BE2C (cell line): ENCODE measurements at regions not wholly inside any gene's neighbourhood (a gene's known extent, or its start where the extent isn't known, plus 50 kb on each side); places are given as distances from the start of the nearest gene placed in this dataset.

Source experiments
- DNase-seq: peaks from one replicate; pipeline ENCODE4 v3.0.0-alpha.2; 2020
- H3K27me3 ChIP-seq: fragments of 250-450 bp; sonication (Bioruptor Pico); 2 replicates; pipeline ENCODE4 v1.5.1; 2020; ENCODE audit warnings: mild to moderate bottlenecking
- H3K36me3 ChIP-seq: fragments of 250-450 bp; sonication (Bioruptor Pico); 2 replicates; pipeline ENCODE4 v1.5.1; 2020; ENCODE audit warnings: mild to moderate bottlenecking
- H3K4me1 ChIP-seq: fragments of 250-450 bp; sonication (Bioruptor Pico); 2 replicates; pipeline ENCODE4 v1.5.1; 2020
- H3K4me3 ChIP-seq: 2 replicates; pipeline ENCODE4 v1.5.1; 2011; ENCODE audit warnings: low read depth, low read length
- H3K9me3 ChIP-seq: fragments of 250-450 bp; sonication (Bioruptor Pico); 2 replicates; pipeline ENCODE4 v1.5.1; 2020
- CTCF ChIP-seq: IDR thresholded peaks from 2 replicates; pipeline ENCODE4 v1.5.1; 2012; ENCODE audit warnings: mild to moderate bottlenecking, low read depth, low read length

- no peak for TF ChIP-seq CTCF
- Histone ChIP-seq H3K4me3 (no peak overlapping the region), H3K36me3 (no peaks in the 10 kb centered on the region), H3K27me3 (no peaks in the 10 kb centered on the region), H3K4me1 (no peaks in the 10 kb centered on the region), H3K9me3 (no peaks in the 10 kb centered on the region; the same call in 1 of the 2 replicates)
- DNase-seq = no peak
Observed at GRCh38 chr13:18995259-18995873, 186.3 kb downstream of the TUBA3C start.

GRCh38 chr13:18993884-18994660 is 187.6 kb downstream of the TUBA3C start:
- DNase-seq = no peak
- no peaks in the 10 kb centered on the region for H3K4me1 ChIP-seq
- no peak overlapping the region for H3K4me3 ChIP-seq
- no peaks in the 10 kb centered on the region for H3K27me3 ChIP-seq
- no peaks in the 10 kb centered on the region for H3K36me3 ChIP-seq
- TF ChIP-seq CTCF = no peak
- no peaks in the 10 kb centered on the region; the same call in 1 of the 2 replicates for H3K9me3 ChIP-seq

- Histone ChIP-seq H3K36me3 (no peaks in the 10 kb centered on the region), H3K9me3 (no peaks in the 10 kb centered on the region; the same call in 1 of the 2 replicates), H3K4me1 (no peaks in the 10 kb centered on the region), H3K4me3 (no peak overlapping the region), H3K27me3 (no peaks in the 10 kb centered on the region)
- no peak for TF ChIP-seq CTCF
- no peak for DNase-seq
Observed at GRCh38 chr13:18992791-18993190, 188.8 kb downstream of the TUBA3C start.

- Histone ChIP-seq H3K4me3 (no peak overlapping the region), H3K4me1 (no peaks in the 10 kb centered on the region), H3K9me3 (no peaks in the 10 kb centered on the region; the same call in 1 of the 2 replicates), H3K27me3 (no peaks in the 10 kb centered on the region), H3K36me3 (no peaks in the 10 kb centered on the region)
- DNase-seq = no peak
- TF ChIP-seq CTCF = no peak
Observed at GRCh38 chr13:18991060-18991459, 190.6 kb downstream of the TUBA3C start.

GRCh38 chr13:18978447-18978846 is 203.2 kb downstream of the TUBA3C start:
- no peaks in the 10 kb centered on the region for H3K36me3 ChIP-seq
- H3K27me3 ChIP-seq = no peaks in the 10 kb centered on the region
- DNase-seq = no peak
- TF ChIP-seq CTCF = no peak
- H3K9me3 ChIP-seq = no peaks in the 10 kb centered on the region; the same call in 1 of the 2 replicates
- H3K4me1 ChIP-seq = no peaks in the 10 kb centered on the region
- H3K4me3 ChIP-seq = no peak overlapping the region

GRCh38 chr13:18977857-18978256 is 203.8 kb downstream of the TUBA3C start:
- no peak for TF ChIP-seq CTCF
- no peaks in the 10 kb centered on the region for H3K27me3 ChIP-seq
- H3K9me3 ChIP-seq = no peaks in the 10 kb centered on the region; the same call in 1 of the 2 replicates
- no peaks in the 10 kb centered on the region for H3K36me3 ChIP-seq
- no peak overlapping the region for H3K4me3 ChIP-seq
- DNase-seq = no peak
- no peaks in the 10 kb centered on the region for H3K4me1 ChIP-seq
